Astrocyte of the cerebellum (primary cell): ENCODE measurements at regions not wholly inside any gene's neighbourhood (a gene's known extent, or its start where the extent isn't known, plus 50 kb on each side); places are given as distances from the start of the nearest gene placed in this dataset.
"Not testable (repeated sequence)": the region's sequence is repeated elsewhere in the genome, so short reads cannot be mapped to it uniquely, and the experiment has no call there.

ENCODE experiments used
- DNase-seq: peaks from one replicate; pipeline ENCODE4 v3.0.0-alpha.2; 2011; ENCODE audit warnings: low read depth
- H3K4me3 ChIP-seq: 2 replicates; pipeline ENCODE4 v1.5.1; 2011; ENCODE audit warnings: mild to moderate bottlenecking, low read depth, low read length, moderate library complexity
- CTCF ChIP-seq: IDR thresholded peaks from 2 replicates; pipeline ENCODE4 v1.5.1; 2012; ENCODE audit warnings: low read length, low read depth, moderate library complexity, mild to moderate bottlenecking; ENCODE audit errors: missing control alignments
- in situ Hi-C: cut with HindIII; loops from 2 replicates; pipeline ENCODE4 v1.10.0; 2017; ENCODE audit warnings: low sequenced_read_pairs

- DNase-seq: no peak
- no peak overlapping the region for H3K4me3 ChIP-seq
- in situ Hi-C loops: no loop called here
- TF ChIP-seq CTCF: no peak
Measured at GRCh38 chr4:34000356-34000755, 2244.0 kb downstream of the ARAP2 start.

- DNase-seq, H3K4me3 ChIP-seq, in situ Hi-C loops: not testable (repeated sequence)
Measured at GRCh38 chr4:34006540-34006939, 2237.8 kb downstream of the ARAP2 start.

GRCh38 chr4:34009951-34010350, 2234.4 kb downstream of the ARAP2 start:
- in situ Hi-C loops: no loop called here
- no peak overlapping the region for H3K4me3 ChIP-seq
- no peak for TF ChIP-seq CTCF
- no peak for DNase-seq

GRCh38 chr4:34010751-34011519, 2233.4 kb downstream of the ARAP2 start:
- in situ Hi-C loops: no loop called here
- H3K4me3 ChIP-seq: no peak overlapping the region
- no peak for TF ChIP-seq CTCF
- no peak for DNase-seq

- no peak overlapping the region for H3K4me3 ChIP-seq
- no peak for TF ChIP-seq CTCF
- in situ Hi-C loops: no loop called here
- no peak for DNase-seq
Measured at GRCh38 chr4:34035225-34035624, 2209.1 kb downstream of the ARAP2 start.

- H3K4me3 ChIP-seq: no peak overlapping the region
- DNase-seq: no peak
- in situ Hi-C loops: no loop called here
- TF ChIP-seq CTCF: no peak
Measured at GRCh38 chr4:34037280-34037679, 2207.0 kb downstream of the ARAP2 start.

GRCh38 chr4:34039766-34040165, 2204.5 kb downstream of the ARAP2 start:
- in situ Hi-C loops: no loop called here
- H3K4me3 ChIP-seq: no peak overlapping the region
- TF ChIP-seq CTCF: no peak
- DNase-seq: no peak
